ENCODE measurements at regions not wholly inside any gene's neighbourhood (a gene's known extent, or its start where the extent isn't known, plus 50 kb on each side); places are given as distances from the start of the nearest gene placed in this dataset.

DNA sequence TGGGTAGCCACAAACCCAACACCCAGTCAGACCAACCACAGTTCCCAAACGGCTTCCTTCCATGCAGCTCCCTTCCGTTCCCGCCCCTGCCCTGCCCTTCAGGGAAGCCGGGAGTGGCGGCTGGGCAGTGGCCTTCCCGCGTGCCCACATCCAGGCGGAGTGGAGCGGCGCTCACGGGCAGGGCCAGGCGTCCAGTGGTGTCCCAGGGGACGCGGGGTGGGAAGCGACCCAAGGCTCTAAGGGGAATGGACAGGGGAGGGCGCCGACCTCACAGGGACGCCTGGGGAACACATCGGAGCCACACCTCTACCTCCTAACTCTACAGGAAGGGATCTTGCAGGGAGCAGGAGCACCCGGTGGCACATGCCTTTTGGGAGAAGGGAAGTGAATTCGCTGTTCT, 225.9 kb upstream of the MGAT5 start:
- H3K79me2 ChIP-seq (ENCODE audit: low read length) = no peaks in the 10 kb centered on the region
- TF ChIP-seq CTCF (IDR thresholded peaks at IDR 0.05; ENCODE audit: low read depth, low read length) (no peak), EZH2phosphoT487 (IDR thresholded peaks at IDR 0.05; ENCODE audit: low read depth) (no peak)
- H3K9me3 ChIP-seq (ENCODE audit: insufficient read depth, low read length) = no peaks in the 10 kb centered on the region
- no peak overlapping the region for H3K4me2 ChIP-seq (ENCODE audit: low read length)
- no peak overlapping the region for H2AFZ ChIP-seq (ENCODE audit: low read depth, low read length)
- no peaks in the 10 kb centered on the region for H3K36me3 ChIP-seq (replicated peaks; ENCODE audit: low read depth, low read length)
- H4K20me1 ChIP-seq (ENCODE audit: insufficient read depth, low read length) = no peaks in the 10 kb centered on the region
- H3K27me3 ChIP-seq (ENCODE audit: low read depth, low read length) = peaks cover 59% of the 10 kb centered on the region
- H3K4me1 ChIP-seq (ENCODE audit: low read length) = peaks cover 15% of the 10 kb centered on the region
- H3K27ac ChIP-seq (ENCODE audit: low read length) = no peak overlapping the region
- H3K9ac ChIP-seq (ENCODE audit: low read length) = no peak overlapping the region
- no peak overlapping the region for H3K4me3 ChIP-seq (ENCODE audit: low read length)

GRCh38 chr2:134029418-134029817, 224.5 kb upstream of the MGAT5 start:
- no peaks in the 10 kb centered on the region for H3K79me2 ChIP-seq (ENCODE audit: low read length)
- no peak overlapping the region for H3K4me3 ChIP-seq (ENCODE audit: low read length)
- no peaks in the 10 kb centered on the region for H3K9me3 ChIP-seq (ENCODE audit: insufficient read depth, low read length)
- H4K20me1 ChIP-seq (ENCODE audit: insufficient read depth, low read length) = no peaks in the 10 kb centered on the region
- no peak overlapping the region for H3K4me2 ChIP-seq (ENCODE audit: low read length)
- no peaks in the 10 kb centered on the region for H3K36me3 ChIP-seq (replicated peaks; ENCODE audit: low read depth, low read length)
- TF ChIP-seq EZH2phosphoT487 (IDR thresholded peaks at IDR 0.05; ENCODE audit: low read depth) (no peak), CTCF (IDR thresholded peaks at IDR 0.05; ENCODE audit: low read depth, low read length) (no peak)
- H3K27me3 ChIP-seq (ENCODE audit: low read depth, low read length) = peaks cover 53% of the 10 kb centered on the region
- H3K4me1 ChIP-seq (ENCODE audit: low read length) = 0 out of 2 replicates have a peak, but pooled peaks cover 2% of the 10 kb centered on the region
- H3K27ac ChIP-seq (ENCODE audit: low read length) = no peak overlapping the region
- H3K9ac ChIP-seq (ENCODE audit: low read length) = no peak overlapping the region
- H2AFZ ChIP-seq (ENCODE audit: low read depth, low read length) = no peak overlapping the region

DNA sequence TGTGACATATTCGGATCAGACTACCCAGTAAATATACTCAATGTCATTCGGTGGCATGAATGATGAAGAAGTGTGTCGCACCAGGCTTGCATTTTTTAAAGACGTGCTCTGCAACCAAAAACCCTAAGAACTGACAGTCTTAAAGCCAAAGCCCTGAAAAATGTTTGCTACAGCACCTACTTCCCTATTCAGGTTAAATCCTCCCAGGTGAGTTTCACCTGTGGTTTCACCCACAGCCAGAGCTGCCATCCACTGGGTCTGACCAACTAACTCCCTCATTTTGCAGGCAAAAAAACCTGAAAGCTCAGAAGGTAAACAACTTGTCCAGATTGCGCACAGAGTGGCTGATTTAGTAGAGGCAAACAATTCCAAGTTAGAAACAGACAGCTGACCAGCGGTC, 222.3 kb upstream of the MGAT5 start:
- H3K36me3 ChIP-seq (replicated peaks; ENCODE audit: low read depth, low read length) = no peaks in the 10 kb centered on the region
- H3K27ac ChIP-seq (ENCODE audit: low read length) = no peak overlapping the region
- no peak overlapping the region for H3K9ac ChIP-seq (ENCODE audit: low read length)
- no peak for TF ChIP-seq EZH2phosphoT487 (IDR thresholded peaks at IDR 0.05; ENCODE audit: low read depth)
- TF ChIP-seq CTCF (IDR thresholded peaks at IDR 0.05; ENCODE audit: low read depth, low read length) = no peak
- H3K4me2 ChIP-seq (ENCODE audit: low read length) = no peak overlapping the region
- H3K9me3 ChIP-seq (ENCODE audit: insufficient read depth, low read length) = no peaks in the 10 kb centered on the region
- no peak overlapping the region for H3K4me3 ChIP-seq (ENCODE audit: low read length)
- H2AFZ ChIP-seq (ENCODE audit: low read depth, low read length) = no peak overlapping the region
- H3K27me3 ChIP-seq (ENCODE audit: low read depth, low read length) = peaks cover 57% of the 10 kb centered on the region
- H3K79me2 ChIP-seq (ENCODE audit: low read length) = no peaks in the 10 kb centered on the region
- H4K20me1 ChIP-seq (ENCODE audit: insufficient read depth, low read length) = no peaks in the 10 kb centered on the region
- H3K4me1 ChIP-seq (ENCODE audit: low read length) = 0 out of 2 replicates have a peak, but pooled peaks cover 2% of the 10 kb centered on the region

DNA sequence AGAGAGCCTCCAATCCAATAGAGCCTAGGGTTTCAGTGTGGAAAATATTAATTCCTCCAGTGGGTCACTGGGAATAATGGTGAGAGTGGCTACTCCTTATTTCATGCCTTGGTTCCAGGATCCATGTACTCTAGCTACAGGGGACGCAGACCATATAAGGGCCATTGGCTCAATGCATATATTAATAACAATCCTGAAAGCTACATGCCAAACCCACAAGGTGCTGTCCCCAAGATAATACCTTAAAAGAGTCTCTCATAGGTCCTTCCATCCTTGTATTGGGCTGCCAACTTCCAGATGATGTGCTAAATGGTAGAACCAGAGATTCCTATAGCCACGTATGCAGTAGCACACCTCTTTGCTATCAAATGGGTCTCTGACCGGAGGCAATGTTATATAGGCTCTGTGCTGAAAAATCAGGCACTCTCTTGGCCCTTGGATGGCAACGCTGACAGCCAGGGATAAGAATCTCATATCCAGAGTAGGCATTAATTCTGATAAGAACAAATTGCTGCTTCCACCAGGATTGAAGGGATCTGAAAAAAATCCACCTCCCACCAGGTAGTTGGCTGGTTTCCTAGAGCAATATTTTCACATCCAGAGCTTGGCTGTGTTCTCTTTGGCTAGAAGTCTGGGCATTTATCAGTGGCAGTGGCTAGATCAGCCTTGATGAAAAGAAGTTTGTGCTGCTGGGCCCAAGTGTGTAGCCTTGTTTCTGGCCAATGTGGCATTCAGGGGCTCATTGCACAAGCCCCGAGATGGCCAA, 218.1 kb upstream of the MGAT5 start:
- Histone ChIP-seq H3K4me3 (ENCODE audit: low read length) (no peak overlapping the region), H3K36me3 (replicated peaks; ENCODE audit: low read depth, low read length) (no peaks in the 10 kb centered on the region), H3K4me2 (ENCODE audit: low read length) (no peak overlapping the region), H3K4me1 (ENCODE audit: low read length) (peaks cover 13% of the 10 kb centered on the region), H4K20me1 (ENCODE audit: insufficient read depth, low read length) (no peaks in the 10 kb centered on the region), H3K9ac (ENCODE audit: low read length) (no peak overlapping the region), H2AFZ (ENCODE audit: low read depth, low read length) (no peak overlapping the region), H3K27ac (ENCODE audit: low read length) (no peak overlapping the region), H3K79me2 (ENCODE audit: low read length) (no peaks in the 10 kb centered on the region), H3K27me3 (ENCODE audit: low read depth, low read length) (peaks cover 41% of the 10 kb centered on the region), H3K9me3 (ENCODE audit: insufficient read depth, low read length) (peaks cover 5% of the 10 kb centered on the region; the same call in 1 of the 2 replicates)
- TF ChIP-seq EZH2phosphoT487 (IDR thresholded peaks at IDR 0.05; ENCODE audit: low read depth) = no peak
- TF ChIP-seq CTCF (IDR thresholded peaks at IDR 0.05; ENCODE audit: low read depth, low read length) = no peak

All from OCI-LY3 (cell line).